CD4-positive, alpha-beta memory T cell (primary cell): ENCODE measurements at regions not wholly inside any gene's neighbourhood (a gene's known extent, or its start where the extent isn't known, plus 50 kb on each side); places are given as distances from the start of the nearest gene placed in this dataset.

Experiments used
- CTCF ChIA-PET: fragments of 350-600 bp; sonication (Branson Sonifier 250); formaldehyde crosslinking; loops from one replicate; lab custom pipeline; 2021; ENCODE audit warnings: inconsistent platforms; ENCODE audit not compliant: partially characterized antibody; lab: Charles Lee
- POLR2A ChIA-PET: fragments of 350-600 bp; sonication (Branson Sonifier 250); formaldehyde crosslinking; loops from one replicate; lab custom pipeline; 2021; ENCODE audit not compliant: partially characterized antibody; lab: Charles Lee
- DNase-seq, 5 donors: peaks; one replicate each; pipeline versions ENCODE4 v3.0.0 to v3.0.0-alpha.2; 2020 to 2022; ENCODE audit warnings: mixed read lengths in 1 of 5
- H3K27ac ChIP-seq: one replicate; pipeline ENCODE4 v1.7.0; 2013; ENCODE audit warnings: low read depth, low read length
- H3K27me3 ChIP-seq: 2 replicates; pipeline ENCODE4 v1.7.0; 2013; ENCODE audit warnings: mild to moderate bottlenecking, low read length, moderate library complexity; ENCODE audit not compliant: insufficient read depth
- H3K36me3 ChIP-seq: 2 replicates; pipeline ENCODE4 v1.7.0; 2013; ENCODE audit warnings: mild to moderate bottlenecking, low read length, moderate library complexity; ENCODE audit not compliant: insufficient read depth
- H3K4me1 ChIP-seq: 2 replicates; pipeline ENCODE4 v1.7.0; 2013; ENCODE audit warnings: mild to moderate bottlenecking, low read length, moderate library complexity; ENCODE audit not compliant: insufficient read depth
- H3K4me3 ChIP-seq, 2 donors: one replicate each; pipeline ENCODE4 v1.7.0; 2013; ENCODE audit warnings: low read length in 2 of 2, mild to moderate bottlenecking in 1 of 2
- H3K9me3 ChIP-seq, 2 donors: one replicate each; pipeline ENCODE4 v1.7.0; 2013; ENCODE audit warnings: low read length in 2 of 2, control low read depth in 1 of 2; ENCODE audit not compliant: control insufficient read depth in 1 of 2
- H3K27ac Mint-ChIP-seq, 7 donors: one replicate each; pipeline ENCODE4 v1.8.0; 2020 to 2021; ENCODE audit warnings: mixed read lengths in 7 of 7, mild to moderate bottlenecking in 6 of 7, inconsistent platforms in 3 of 7, moderate library complexity in 3 of 7
- H3K27me3 Mint-ChIP-seq, 2 donors: one replicate each; pipeline ENCODE4 v1.8.0; 2020 to 2021; ENCODE audit warnings: mixed read lengths in 2 of 2
- H3K36me3 Mint-ChIP-seq, 2 donors: one replicate each; pipeline ENCODE4 v1.8.0; 2020 to 2021; ENCODE audit warnings: mixed read lengths in 2 of 2, inconsistent platforms in 1 of 2, mild to moderate bottlenecking in 1 of 2
- H3K4me1 Mint-ChIP-seq, 4 donors: one replicate each; pipeline ENCODE4 v1.8.0; 2020 to 2021; ENCODE audit warnings: mixed read lengths in 4 of 4, mild to moderate bottlenecking in 1 of 4
- H3K4me3 Mint-ChIP-seq, 8 donors: one replicate each; pipeline ENCODE4 v1.8.0; 2020 to 2021; ENCODE audit warnings: mixed read lengths in 8 of 8, mild to moderate bottlenecking in 7 of 8, moderate library complexity in 6 of 8, inconsistent platforms in 3 of 8
- H3K9me3 Mint-ChIP-seq, 8 donors: one replicate each; pipeline ENCODE4 v1.8.0; 2020 to 2021; ENCODE audit warnings: mixed read lengths in 8 of 8, mild to moderate bottlenecking in 5 of 8, inconsistent platforms in 3 of 8, moderate library complexity in 1 of 8
- intact Hi-C: fragments of 100-400 bp; cut with micrococcal nuclease; formaldehyde crosslinking; loops from one replicate; pipeline ENCODE4 v1.15.1; 2023

GRCh38 chr2:123073371-123073770 is 951.7 kb upstream of the CNTNAP5 start:
- no peaks in the 10 kb centered on the region for H3K4me1 Mint-ChIP-seq
- Histone ChIP-seq H3K27ac (no peak overlapping the region), H3K27me3 (no peaks in the 10 kb centered on the region), H3K4me3 (no peak overlapping the region), H3K36me3 (no peaks in the 10 kb centered on the region), H3K9me3 (no peaks in the 10 kb centered on the region), H3K4me1 (no peaks in the 10 kb centered on the region)
- H3K27me3 Mint-ChIP-seq: no peaks in the 10 kb centered on the region
- peaks cover 2 to 11% (median 7%) of the 10 kb centered on the region in 8 donors for H3K9me3 Mint-ChIP-seq
- no peak overlapping the region for H3K27ac Mint-ChIP-seq
- intact Hi-C loops: no loop called here
- H3K36me3 Mint-ChIP-seq: no peaks in the 10 kb centered on the region
- no peak for DNase-seq
- H3K4me3 Mint-ChIP-seq: no peak overlapping the region
- ChIA-PET CTCF (no interaction called here), POLR2A (no interaction called here)

DNA sequence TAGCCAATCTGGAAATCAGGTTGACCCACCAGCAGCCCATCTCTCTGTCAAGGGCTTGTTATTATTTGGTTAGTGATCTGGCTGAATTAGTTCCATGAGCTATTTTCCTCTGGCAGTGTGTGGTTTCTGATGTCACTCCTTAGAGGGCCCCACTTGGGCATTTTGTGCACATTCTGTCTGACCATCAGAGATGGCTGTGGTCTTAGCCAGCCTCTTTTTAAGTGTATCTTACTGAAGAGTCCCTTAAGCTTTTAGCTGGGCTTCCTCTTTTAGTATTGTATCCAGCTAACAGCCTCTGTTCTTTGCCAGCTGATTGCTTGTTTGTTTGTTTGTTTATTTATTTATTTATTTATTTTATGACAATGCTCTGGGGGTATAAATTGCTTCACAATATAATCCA is 951.1 kb upstream of the CNTNAP5 start:
- H3K4me1 ChIP-seq: no peaks in the 10 kb centered on the region
- ChIA-PET POLR2A (no interaction called here), CTCF (no interaction called here)
- Mint-ChIP-seq H3K9me3 (peaks cover 2 to 11% (median 7%) of the 10 kb centered on the region in 8 donors), H3K4me3 (no peak overlapping the region), H3K27me3 (no peaks in the 10 kb centered on the region), H3K36me3 (no peaks in the 10 kb centered on the region), H3K27ac (no peak overlapping the region), H3K4me1 (no peaks in the 10 kb centered on the region)
- H3K36me3 ChIP-seq: no peaks in the 10 kb centered on the region
- DNase-seq: no peak
- H3K9me3 ChIP-seq: no peaks in the 10 kb centered on the region
- intact Hi-C loops: no loop called here
- H3K27ac ChIP-seq: no peak overlapping the region
- no peak overlapping the region for H3K4me3 ChIP-seq
- H3K27me3 ChIP-seq: no peaks in the 10 kb centered on the region

DNA sequence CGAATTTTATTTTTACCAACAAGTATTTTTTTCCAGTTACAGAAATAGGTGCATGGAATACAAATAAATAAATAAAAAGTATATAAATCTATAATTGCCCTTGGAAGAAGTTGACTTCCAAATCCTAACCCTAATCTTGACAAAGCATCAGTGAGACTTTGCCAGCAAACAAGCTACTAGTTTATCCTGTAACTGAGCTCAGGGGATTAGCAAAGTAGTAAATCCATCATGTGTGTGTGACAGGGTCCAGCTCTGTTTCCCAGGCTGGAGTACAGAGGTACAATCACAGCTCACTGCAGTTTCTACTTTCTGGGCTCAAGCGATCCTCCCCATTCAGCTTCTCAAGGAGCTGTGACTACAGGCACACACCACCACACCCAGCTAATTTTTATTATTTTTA is 948.0 kb upstream of the CNTNAP5 start:
- peaks cover 0 to 15% (median 8%) of the 10 kb centered on the region in 8 donors for H3K9me3 Mint-ChIP-seq
- H3K27ac Mint-ChIP-seq: no peak overlapping the region
- Histone ChIP-seq H3K27me3 (no peaks in the 10 kb centered on the region), H3K4me3 (no peak overlapping the region), H3K9me3 (peaks cover 0 to 2% of the 10 kb centered on the region in 2 donors), H3K36me3 (no peaks in the 10 kb centered on the region), H3K27ac (no peak overlapping the region), H3K4me1 (no peaks in the 10 kb centered on the region)
- no peaks in the 10 kb centered on the region for H3K4me1 Mint-ChIP-seq
- H3K27me3 Mint-ChIP-seq: no peaks in the 10 kb centered on the region
- ChIA-PET CTCF (no interaction called here), POLR2A (no interaction called here)
- no peak for DNase-seq
- H3K36me3 Mint-ChIP-seq: no peaks in the 10 kb centered on the region
- intact Hi-C loops: no loop called here
- H3K4me3 Mint-ChIP-seq: no peak overlapping the region

DNA sequence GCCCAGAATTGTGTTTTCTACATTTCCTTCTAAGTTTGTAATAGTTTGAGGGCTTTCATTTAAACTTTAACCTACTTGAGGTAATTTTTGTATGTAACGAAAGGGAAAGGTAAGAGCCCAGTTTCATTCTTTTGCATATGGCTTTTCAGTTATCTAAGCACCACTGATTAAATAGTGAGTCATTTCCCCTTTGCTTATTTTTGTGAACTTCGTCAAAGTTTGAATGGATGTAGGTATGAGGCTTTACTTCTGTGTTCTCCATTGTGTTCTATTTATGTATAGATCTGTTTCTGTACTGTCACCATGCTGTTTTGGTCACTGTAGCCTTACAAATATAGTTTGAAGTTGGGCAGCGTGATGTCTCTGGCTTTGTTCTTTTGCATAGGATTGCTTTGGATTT is 944.8 kb upstream of the CNTNAP5 start:
- no peaks in the 10 kb centered on the region for H3K36me3 Mint-ChIP-seq
- CTCF ChIA-PET: no interaction called here
- no peak overlapping the region for H3K27ac Mint-ChIP-seq
- intact Hi-C loops: no loop called here
- Histone ChIP-seq H3K27ac (no peak overlapping the region), H3K27me3 (no peaks in the 10 kb centered on the region), H3K4me3 (no peak overlapping the region), H3K9me3 (peaks cover 0 to 2% of the 10 kb centered on the region in 2 donors), H3K4me1 (no peaks in the 10 kb centered on the region), H3K36me3 (no peaks in the 10 kb centered on the region)
- POLR2A ChIA-PET: no interaction called here
- H3K4me3 Mint-ChIP-seq: no peak overlapping the region
- no peaks in the 10 kb centered on the region for H3K4me1 Mint-ChIP-seq
- no peaks in the 10 kb centered on the region for H3K27me3 Mint-ChIP-seq
- peaks cover 0 to 22% (median 13%) of the 10 kb centered on the region in 8 donors for H3K9me3 Mint-ChIP-seq
- no peak for DNase-seq

DNA sequence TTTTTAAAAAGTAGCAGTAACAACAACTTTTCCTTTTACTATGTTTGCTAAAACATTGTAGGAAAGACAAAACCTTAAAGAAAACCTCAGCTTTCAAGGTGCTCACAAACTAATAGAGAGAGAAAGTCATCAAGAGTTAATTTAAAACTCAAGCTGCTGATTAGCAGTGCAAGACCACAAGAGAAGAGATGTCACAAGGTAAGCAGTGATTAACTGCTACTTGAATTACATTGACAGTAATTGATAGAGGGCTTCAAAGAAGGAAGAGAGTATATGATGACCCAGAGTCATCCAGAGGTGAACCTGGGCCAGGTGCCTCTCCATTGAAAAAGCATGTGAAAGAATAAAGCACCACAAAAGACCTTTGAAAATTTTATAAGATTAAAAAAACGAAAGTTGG is 939.6 kb upstream of the CNTNAP5 start:
- no peaks in the 10 kb centered on the region for H3K36me3 Mint-ChIP-seq
- intact Hi-C loops: no loop called here
- no peak overlapping the region for H3K4me3 ChIP-seq
- H3K4me3 Mint-ChIP-seq: no peak overlapping the region
- no peaks in the 10 kb centered on the region for H3K36me3 ChIP-seq
- H3K4me1 ChIP-seq: no peaks in the 10 kb centered on the region
- DNase-seq: no peak
- CTCF ChIA-PET: no interaction called here
- H3K9me3 Mint-ChIP-seq: peaks cover 0 to 17% (median 6%) of the 10 kb centered on the region in 8 donors
- H3K27me3 Mint-ChIP-seq: no peaks in the 10 kb centered on the region
- no peak overlapping the region for H3K27ac ChIP-seq
- POLR2A ChIA-PET: no interaction called here
- no peaks in the 10 kb centered on the region for H3K9me3 ChIP-seq
- H3K4me1 Mint-ChIP-seq: no peaks in the 10 kb centered on the region
- H3K27ac Mint-ChIP-seq: no peak overlapping the region
- no peaks in the 10 kb centered on the region for H3K27me3 ChIP-seq

DNA sequence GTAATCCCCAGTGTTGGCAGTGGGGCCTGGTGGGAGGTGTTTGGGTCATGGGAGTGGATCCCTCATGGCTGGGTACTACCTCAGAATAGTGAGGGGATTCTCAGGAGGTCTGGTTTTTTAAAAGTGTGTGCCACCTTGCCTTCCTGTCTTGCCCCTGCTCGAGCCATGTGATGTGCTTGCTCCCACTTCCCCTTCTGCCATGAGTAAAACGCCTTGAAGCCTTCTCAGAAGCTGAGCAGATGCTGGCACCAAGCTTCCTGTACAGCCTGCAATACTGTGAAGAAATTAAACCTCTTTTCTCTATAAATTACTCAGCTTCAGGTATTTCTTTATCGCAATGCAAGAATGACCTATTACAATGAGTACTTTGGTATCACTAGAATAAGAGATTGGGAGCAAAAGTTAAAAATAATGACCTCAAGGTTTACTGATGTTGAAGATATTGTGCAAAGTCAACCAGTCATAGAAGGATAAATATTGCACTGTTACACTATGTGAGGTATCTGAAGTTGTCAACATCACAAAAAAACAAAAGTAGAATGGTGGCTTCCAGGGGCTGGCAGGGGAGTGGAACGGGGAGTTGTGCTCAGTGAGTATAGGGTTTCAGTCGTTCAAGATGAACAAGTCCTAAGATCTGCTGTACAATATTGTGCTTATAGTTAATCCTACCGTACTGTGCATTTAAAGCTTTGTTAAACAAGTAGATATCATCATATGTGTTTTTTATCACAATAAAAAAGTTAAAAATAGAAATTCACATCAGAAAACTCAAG is 938.3 kb upstream of the CNTNAP5 start:
- intact Hi-C loops: no loop called here
- Mint-ChIP-seq H3K36me3 (no peaks in the 10 kb centered on the region), H3K4me1 (no peaks in the 10 kb centered on the region), H3K27ac (no peak overlapping the region), H3K27me3 (no peaks in the 10 kb centered on the region), H3K4me3 (no peak overlapping the region), H3K9me3 (peaks cover 2 to 17% (median 8%) of the 10 kb centered on the region in 8 donors)
- no peaks in the 10 kb centered on the region for H3K9me3 ChIP-seq
- POLR2A ChIA-PET: no interaction called here
- no peak for DNase-seq
- no peak overlapping the region for H3K27ac ChIP-seq
- H3K36me3 ChIP-seq: no peaks in the 10 kb centered on the region
- H3K4me1 ChIP-seq: no peaks in the 10 kb centered on the region
- CTCF ChIA-PET: no interaction called here
- no peaks in the 10 kb centered on the region for H3K27me3 ChIP-seq
- H3K4me3 ChIP-seq: no peak overlapping the region

DNA sequence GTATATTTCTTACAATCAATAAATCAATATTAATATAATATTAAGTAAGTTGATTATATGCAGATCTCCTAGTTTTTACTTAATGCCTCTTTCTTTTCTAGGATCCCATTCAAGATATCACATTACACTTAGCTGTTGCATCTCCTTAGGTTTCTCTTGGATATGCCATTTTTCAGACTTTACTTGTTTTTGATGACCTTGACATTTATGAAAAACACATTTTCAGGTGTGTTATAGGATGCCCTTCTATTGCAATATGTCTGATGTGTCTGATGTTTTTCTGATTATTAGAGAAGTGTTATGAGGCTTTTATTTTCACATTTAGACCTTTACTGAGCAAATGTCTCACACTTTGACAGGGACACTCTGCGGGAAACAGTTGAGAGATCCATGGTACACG is 933.6 kb upstream of the CNTNAP5 start:
- CTCF ChIA-PET: no interaction called here
- no peak overlapping the region for H3K27ac Mint-ChIP-seq
- H3K9me3 Mint-ChIP-seq: peaks cover 2 to 21% (median 9%) of the 10 kb centered on the region in 8 donors
- DNase-seq: no peak
- POLR2A ChIA-PET: no interaction called here
- Histone ChIP-seq H3K27ac (no peak overlapping the region), H3K4me3 (no peak overlapping the region), H3K27me3 (no peaks in the 10 kb centered on the region), H3K9me3 (no peaks in the 10 kb centered on the region), H3K4me1 (no peaks in the 10 kb centered on the region), H3K36me3 (no peaks in the 10 kb centered on the region)
- H3K27me3 Mint-ChIP-seq: no peaks in the 10 kb centered on the region
- H3K4me1 Mint-ChIP-seq: no peaks in the 10 kb centered on the region
- H3K36me3 Mint-ChIP-seq: peaks cover 0 to 2% of the 10 kb centered on the region in 2 donors
- intact Hi-C loops: no loop called here
- H3K4me3 Mint-ChIP-seq: no peak overlapping the region
